SU-DHL-6 (cell line): ENCODE measurements at regions not wholly inside any gene's neighbourhood (a gene's known extent, or its start where the extent isn't known, plus 50 kb on each side); places are given as distances from the start of the nearest gene placed in this dataset.

Experiments
- EZH2phosphoT487 ChIP-seq: fragments of 200-600 bp; sonication (generic), shearing (Covaris generic); conservative IDR thresholded peaks from 2 replicates; pipeline ENCODE4 v1.6.1; 2018; ENCODE audit warnings: mild to moderate bottlenecking, antibody characterized with exemption, low read length, moderate library complexity, mixed read lengths
- TF ChIP-seq, protein P1 (sequence below): fragments of 200-600 bp; sonication (generic); IDR thresholded peaks from one replicate; pipeline ENCODE4 v1.5.1; 2017; ENCODE audit warnings: antibody characterized with exemption, mild to moderate bottlenecking, low read length, moderate library complexity; ENCODE audit not compliant: insufficient read depth, poor library complexity, severe bottlenecking

DNA sequence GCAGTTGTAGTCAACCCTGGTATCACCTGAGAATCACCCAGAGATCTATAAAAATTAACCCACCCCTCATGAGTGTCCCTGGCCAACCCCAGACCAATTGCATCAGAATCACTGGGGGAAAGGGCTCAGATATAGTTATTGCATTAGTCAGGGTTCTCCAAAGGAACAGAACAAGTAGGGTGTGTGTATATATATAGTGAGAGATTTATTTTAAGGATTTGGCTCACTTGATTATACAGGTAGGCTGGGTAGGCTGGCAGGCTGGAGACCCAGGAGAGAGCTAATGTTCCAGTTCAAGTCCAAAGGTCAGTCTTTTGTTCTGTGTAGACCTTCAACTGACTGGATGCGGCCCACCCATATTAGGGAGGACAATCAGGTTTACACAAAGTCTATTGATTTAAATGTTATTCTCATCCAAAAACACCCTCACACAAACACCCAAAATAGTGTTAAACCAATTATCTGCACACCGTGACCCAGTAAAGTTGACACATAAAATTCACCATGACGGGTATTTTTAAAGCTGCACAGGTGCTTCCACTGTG lies 372.9 kb upstream of the NFE2L3 start:
- TF ChIP-seq, protein P1, sequence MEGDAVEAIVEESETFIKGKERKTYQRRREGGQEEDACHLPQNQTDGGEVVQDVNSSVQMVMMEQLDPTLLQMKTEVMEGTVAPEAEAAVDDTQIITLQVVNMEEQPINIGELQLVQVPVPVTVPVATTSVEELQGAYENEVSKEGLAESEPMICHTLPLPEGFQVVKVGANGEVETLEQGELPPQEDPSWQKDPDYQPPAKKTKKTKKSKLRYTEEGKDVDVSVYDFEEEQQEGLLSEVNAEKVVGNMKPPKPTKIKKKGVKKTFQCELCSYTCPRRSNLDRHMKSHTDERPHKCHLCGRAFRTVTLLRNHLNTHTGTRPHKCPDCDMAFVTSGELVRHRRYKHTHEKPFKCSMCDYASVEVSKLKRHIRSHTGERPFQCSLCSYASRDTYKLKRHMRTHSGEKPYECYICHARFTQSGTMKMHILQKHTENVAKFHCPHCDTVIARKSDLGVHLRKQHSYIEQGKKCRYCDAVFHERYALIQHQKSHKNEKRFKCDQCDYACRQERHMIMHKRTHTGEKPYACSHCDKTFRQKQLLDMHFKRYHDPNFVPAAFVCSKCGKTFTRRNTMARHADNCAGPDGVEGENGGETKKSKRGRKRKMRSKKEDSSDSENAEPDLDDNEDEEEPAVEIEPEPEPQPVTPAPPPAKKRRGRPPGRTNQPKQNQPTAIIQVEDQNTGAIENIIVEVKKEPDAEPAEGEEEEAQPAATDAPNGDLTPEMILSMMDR = no peak
- TF ChIP-seq EZH2phosphoT487 = no peak
